Transverse colon (tissue), 4 donors: ENCODE measurements at regions not wholly inside any gene's neighbourhood (a gene's known extent, or its start where the extent isn't known, plus 50 kb on each side); places are given as distances from the start of the nearest gene placed in this dataset.

Source experiments
- POLR2AphosphoS5 ChIP-seq, 3 donors: sonication (generic); formaldehyde crosslinking; IDR thresholded peaks; one replicate each; pipeline ENCODE4 v1.6.1; 2016; ENCODE audit warnings: antibody characterized with exemption in 3 of 3
- TF ChIP-seq, protein P1 (sequence below), 5 experiments: fragments of 200-600 bp in 3 of 5; fragments of 450-650 bp in 2 of 5; sonication (generic) in 3 of 5; IDR thresholded peaks; 1 replicate in 2 of 5; 2 replicates in 3 of 5; pipeline ENCODE4 v1.5.1; 2016 to 2017; ENCODE audit warnings: antibody characterized with exemption in 5 of 5, inconsistent platforms in 3 of 5, mild to moderate bottlenecking in 2 of 5, moderate library complexity in 1 of 5

- TF ChIP-seq, protein P1, sequence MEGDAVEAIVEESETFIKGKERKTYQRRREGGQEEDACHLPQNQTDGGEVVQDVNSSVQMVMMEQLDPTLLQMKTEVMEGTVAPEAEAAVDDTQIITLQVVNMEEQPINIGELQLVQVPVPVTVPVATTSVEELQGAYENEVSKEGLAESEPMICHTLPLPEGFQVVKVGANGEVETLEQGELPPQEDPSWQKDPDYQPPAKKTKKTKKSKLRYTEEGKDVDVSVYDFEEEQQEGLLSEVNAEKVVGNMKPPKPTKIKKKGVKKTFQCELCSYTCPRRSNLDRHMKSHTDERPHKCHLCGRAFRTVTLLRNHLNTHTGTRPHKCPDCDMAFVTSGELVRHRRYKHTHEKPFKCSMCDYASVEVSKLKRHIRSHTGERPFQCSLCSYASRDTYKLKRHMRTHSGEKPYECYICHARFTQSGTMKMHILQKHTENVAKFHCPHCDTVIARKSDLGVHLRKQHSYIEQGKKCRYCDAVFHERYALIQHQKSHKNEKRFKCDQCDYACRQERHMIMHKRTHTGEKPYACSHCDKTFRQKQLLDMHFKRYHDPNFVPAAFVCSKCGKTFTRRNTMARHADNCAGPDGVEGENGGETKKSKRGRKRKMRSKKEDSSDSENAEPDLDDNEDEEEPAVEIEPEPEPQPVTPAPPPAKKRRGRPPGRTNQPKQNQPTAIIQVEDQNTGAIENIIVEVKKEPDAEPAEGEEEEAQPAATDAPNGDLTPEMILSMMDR (IDR thresholded peaks at IDR 0.05): no peak
- TF ChIP-seq POLR2AphosphoS5 (IDR thresholded peaks at IDR 0.05): no peak
These were observed 482.4 kb upstream of the GCFC2 start for GRCh38 chr2:76193089-76193488.
